ENCODE measurements at regions not wholly inside any gene's neighbourhood (a gene's known extent, or its start where the extent isn't known, plus 50 kb on each side); places are given as distances from the start of the nearest gene placed in this dataset.

GRCh38 chr1:76746206-76746605 is 121.1 kb upstream of the ST6GALNAC5 start:
- no peak for TF ChIP-seq CTCF (IDR thresholded peaks at IDR 0.05)
- Histone ChIP-seq H3K27me3 (no peaks in the 10 kb centered on the region), H3K36me3 (no peaks in the 10 kb centered on the region), H3K9me3 (no peaks in the 10 kb centered on the region), H3K27ac (no peak overlapping the region), H3K4me3 (no peak overlapping the region), H3K4me1 (no peaks in the 10 kb centered on the region)
- intact Hi-C loops (cut with DNase I), result no loop called here
- DNase-seq (no peak), ATAC-seq (no peak)

GRCh38 chr1:76754730-76755129 is 112.5 kb upstream of the ST6GALNAC5 start:
- H3K27me3 ChIP-seq, result no peaks in the 10 kb centered on the region
- H3K4me3 ChIP-seq, result no peak overlapping the region
- no peaks in the 10 kb centered on the region for H3K4me1 ChIP-seq
- no peak for TF ChIP-seq CTCF (IDR thresholded peaks at IDR 0.05)
- no peak for ATAC-seq
- no peaks in the 10 kb centered on the region for H3K9me3 ChIP-seq
- H3K36me3 ChIP-seq, result no peaks in the 10 kb centered on the region
- DNase-seq, result no peak
- no peak overlapping the region for H3K27ac ChIP-seq
- intact Hi-C loops (cut with DNase I), result no loop called here

GRCh38 chr1:76759171-76759860 is 108.0 kb upstream of the ST6GALNAC5 start:
- no peak for ATAC-seq

GRCh38 chr1:76759950-76760349 is 107.3 kb upstream of the ST6GALNAC5 start:
- ATAC-seq (peak; percentile 79), DNase-seq (peak; percentile 78)
- Histone ChIP-seq H3K9me3 (no peaks in the 10 kb centered on the region), H3K27me3 (no peaks in the 10 kb centered on the region), H3K4me3 (no peak overlapping the region), H3K4me1 (peaks cover under 1% of the 10 kb centered on the region), H3K36me3 (no peaks in the 10 kb centered on the region), H3K27ac (no peak overlapping the region)
- intact Hi-C loops (cut with DNase I), result no loop called here
- no peak for TF ChIP-seq CTCF (IDR thresholded peaks at IDR 0.05)

More at GRCh38 chr1:76759171-76759860, 108.0 kb upstream of the ST6GALNAC5 start:
- H3K27ac ChIP-seq, result no peak overlapping the region
- H3K27me3 ChIP-seq, result no peaks in the 10 kb centered on the region
- DNase-seq, result no peak
- no peak overlapping the region for H3K4me3 ChIP-seq
- no peak for TF ChIP-seq CTCF (IDR thresholded peaks at IDR 0.05)
- intact Hi-C loops (cut with DNase I), result no loop called here
- H3K36me3 ChIP-seq, result no peaks in the 10 kb centered on the region
- no peaks in the 10 kb centered on the region for H3K4me1 ChIP-seq
- H3K9me3 ChIP-seq, result no peaks in the 10 kb centered on the region

- intact Hi-C loops (cut with DNase I), result no loop called here
- peaks cover 7% of the 10 kb centered on the region for H3K4me1 ChIP-seq
- DNase-seq, result no peak
- H3K27me3 ChIP-seq, result no peaks in the 10 kb centered on the region
- no peak overlapping the region for H3K27ac ChIP-seq
- no peak overlapping the region for H3K4me3 ChIP-seq
- H3K36me3 ChIP-seq, result no peaks in the 10 kb centered on the region
- peak; percentile 17 for ATAC-seq
- no peak for TF ChIP-seq CTCF (IDR thresholded peaks at IDR 0.05)
- no peaks in the 10 kb centered on the region for H3K9me3 ChIP-seq
Measured at GRCh38 chr1:76763738-76764137, 103.5 kb upstream of the ST6GALNAC5 start.

Measured in upper lobe of right lung (tissue), 1 donor.